ENCODE measurements at regions not wholly inside any gene's neighbourhood (a gene's known extent, or its start where the extent isn't known, plus 50 kb on each side); places are given as distances from the start of the nearest gene placed in this dataset.

GRCh38 chr5:114204923-114205322 is 156.9 kb upstream of the KCNN2 start:
- intact Hi-C loops (cut with micrococcal nuclease), result no loop called here
- no peaks in the 10 kb centered on the region for H3K4me1 ChIP-seq (replicated peaks in 1 of 2; ENCODE audit: control insufficient read depth in 2 of 2, insufficient read depth in 2 of 2, low read length in 2 of 2)
- TF ChIP-seq HNRNPUL1 (IDR thresholded peaks at IDR 0.05; ENCODE audit: low read length) (no peak), KLF13 (tag; IDR thresholded peaks at IDR 0.05; ENCODE audit: borderline replicate concordance, low read depth) (no peak), IRF9 (tag; IDR thresholded peaks at IDR 0.05) (no peak)
- TF ChIP-seq, protein P1, sequence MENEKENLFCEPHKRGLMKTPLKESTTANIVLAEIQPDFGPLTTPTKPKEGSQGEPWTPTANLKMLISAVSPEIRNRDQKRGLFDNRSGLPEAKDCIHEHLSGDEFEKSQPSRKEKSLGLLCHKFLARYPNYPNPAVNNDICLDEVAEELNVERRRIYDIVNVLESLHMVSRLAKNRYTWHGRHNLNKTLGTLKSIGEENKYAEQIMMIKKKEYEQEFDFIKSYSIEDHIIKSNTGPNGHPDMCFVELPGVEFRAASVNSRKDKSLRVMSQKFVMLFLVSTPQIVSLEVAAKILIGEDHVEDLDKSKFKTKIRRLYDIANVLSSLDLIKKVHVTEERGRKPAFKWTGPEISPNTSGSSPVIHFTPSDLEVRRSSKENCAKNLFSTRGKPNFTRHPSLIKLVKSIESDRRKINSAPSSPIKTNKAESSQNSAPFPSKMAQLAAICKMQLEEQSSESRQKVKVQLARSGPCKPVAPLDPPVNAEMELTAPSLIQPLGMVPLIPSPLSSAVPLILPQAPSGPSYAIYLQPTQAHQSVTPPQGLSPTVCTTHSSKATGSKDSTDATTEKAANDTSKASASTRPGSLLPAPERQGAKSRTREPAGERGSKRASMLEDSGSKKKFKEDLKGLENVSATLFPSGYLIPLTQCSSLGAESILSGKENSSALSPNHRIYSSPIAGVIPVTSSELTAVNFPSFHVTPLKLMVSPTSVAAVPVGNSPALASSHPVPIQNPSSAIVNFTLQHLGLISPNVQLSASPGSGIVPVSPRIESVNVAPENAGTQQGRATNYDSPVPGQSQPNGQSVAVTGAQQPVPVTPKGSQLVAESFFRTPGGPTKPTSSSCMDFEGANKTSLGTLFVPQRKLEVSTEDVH (IDR thresholded peaks at IDR 0.05; ENCODE audit: low read depth, partially characterized antibody), result no peak
- TF ChIP-seq, protein P2, sequence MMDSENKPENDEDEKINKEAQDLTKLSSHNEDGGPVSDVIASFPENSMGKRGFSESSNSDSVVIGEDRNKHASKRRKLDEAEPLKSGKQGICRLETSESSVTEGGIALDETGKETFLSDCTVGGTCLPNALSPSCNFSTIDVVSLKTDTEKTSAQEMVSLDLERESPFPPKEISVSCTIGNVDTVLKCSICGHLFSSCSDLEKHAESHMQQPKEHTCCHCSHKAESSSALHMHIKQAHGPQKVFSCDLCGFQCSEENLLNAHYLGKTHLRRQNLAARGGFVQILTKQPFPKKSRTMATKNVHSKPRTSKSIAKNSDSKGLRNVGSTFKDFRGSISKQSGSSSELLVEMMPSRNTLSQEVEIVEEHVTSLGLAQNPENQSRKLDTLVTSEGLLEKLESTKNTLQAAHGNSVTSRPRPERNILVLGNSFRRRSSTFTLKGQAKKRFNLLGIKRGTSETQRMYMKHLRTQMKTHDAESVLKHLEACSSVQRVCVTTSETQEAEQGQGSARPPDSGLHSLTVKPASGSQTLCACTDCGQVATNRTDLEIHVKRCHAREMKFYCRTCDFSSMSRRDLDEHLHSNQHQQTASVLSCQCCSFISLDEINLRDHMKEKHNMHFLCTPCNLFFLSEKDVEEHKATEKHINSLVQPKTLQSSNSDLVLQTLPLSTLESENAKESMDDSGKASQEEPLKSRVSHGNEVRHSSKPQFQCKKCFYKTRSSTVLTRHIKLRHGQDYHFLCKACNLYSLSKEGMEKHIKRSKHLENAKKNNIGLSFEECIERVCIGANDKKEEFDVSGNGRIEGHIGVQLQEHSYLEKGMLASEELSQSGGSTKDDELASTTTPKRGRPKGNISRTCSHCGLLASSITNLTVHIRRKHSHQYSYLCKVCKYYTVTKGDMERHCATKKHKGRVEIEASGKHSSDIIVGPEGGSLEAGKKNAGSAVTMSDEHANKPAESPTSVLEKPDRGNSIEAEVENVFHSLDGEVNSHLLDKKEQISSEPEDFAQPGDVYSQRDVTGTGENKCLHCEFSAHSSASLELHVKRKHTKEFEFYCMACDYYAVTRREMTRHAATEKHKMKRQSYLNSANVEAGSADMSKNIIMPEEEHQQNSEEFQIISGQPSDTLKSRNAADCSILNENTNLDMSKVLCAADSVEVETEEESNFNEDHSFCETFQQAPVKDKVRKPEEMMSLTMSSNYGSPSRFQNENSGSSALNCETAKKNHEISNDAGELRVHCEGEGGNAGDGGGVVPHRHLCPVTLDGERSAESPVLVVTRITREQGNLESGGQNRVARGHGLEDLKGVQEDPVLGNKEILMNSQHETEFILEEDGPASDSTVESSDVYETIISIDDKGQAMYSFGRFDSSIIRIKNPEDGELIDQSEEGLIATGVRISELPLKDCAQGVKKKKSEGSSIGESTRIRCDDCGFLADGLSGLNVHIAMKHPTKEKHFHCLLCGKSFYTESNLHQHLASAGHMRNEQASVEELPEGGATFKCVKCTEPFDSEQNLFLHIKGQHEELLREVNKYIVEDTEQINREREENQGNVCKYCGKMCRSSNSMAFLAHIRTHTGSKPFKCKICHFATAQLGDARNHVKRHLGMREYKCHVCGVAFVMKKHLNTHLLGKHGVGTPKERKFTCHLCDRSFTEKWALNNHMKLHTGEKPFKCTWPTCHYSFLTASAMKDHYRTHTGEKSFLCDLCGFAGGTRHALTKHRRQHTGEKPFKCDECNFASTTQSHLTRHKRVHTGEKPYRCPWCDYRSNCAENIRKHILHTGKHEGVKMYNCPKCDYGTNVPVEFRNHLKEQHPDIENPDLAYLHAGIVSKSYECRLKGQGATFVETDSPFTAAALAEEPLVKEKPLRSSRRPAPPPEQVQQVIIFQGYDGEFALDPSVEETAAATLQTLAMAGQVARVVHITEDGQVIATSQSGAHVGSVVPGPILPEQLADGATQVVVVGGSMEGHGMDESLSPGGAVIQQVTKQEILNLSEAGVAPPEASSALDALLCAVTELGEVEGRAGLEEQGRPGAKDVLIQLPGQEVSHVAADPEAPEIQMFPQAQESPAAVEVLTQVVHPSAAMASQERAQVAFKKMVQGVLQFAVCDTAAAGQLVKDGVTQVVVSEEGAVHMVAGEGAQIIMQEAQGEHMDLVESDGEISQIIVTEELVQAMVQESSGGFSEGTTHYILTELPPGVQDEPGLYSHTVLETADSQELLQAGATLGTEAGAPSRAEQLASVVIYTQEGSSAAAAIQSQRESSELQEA (IDR thresholded peaks at IDR 0.05; ENCODE audit: low read depth), result no peak
- no peaks in the 10 kb centered on the region for H4K20me1 ChIP-seq (replicated peaks; ENCODE audit: control insufficient read depth, insufficient read depth, low read length)
- FAIRE-seq (no peak), DNase-seq (ENCODE audit: extremely low read depth in 1 of 4, low spot score in 3 of 4) (no peak), ATAC-seq (no peak)
- CTCF ChIA-PET (ENCODE audit: low intra/inter-chr PET ratio), result no interaction called here
- no peaks in the 10 kb centered on the region for H3K36me3 ChIP-seq (ENCODE audit: control insufficient read depth, insufficient read depth, low read length)
- H2AFZ ChIP-seq (ENCODE audit: low read depth, low read length), result no peak overlapping the region
- POLR2A ChIA-PET, result no interaction called here
- no peaks in the 10 kb centered on the region for H3K9me1 ChIP-seq (ENCODE audit: control insufficient read depth, insufficient read depth, low read length)
- no peak overlapping the region for H3K27ac ChIP-seq (ENCODE audit: extremely low read depth, low read depth, low read length)
- no peak overlapping the region for H3K4me2 ChIP-seq (ENCODE audit: insufficient read depth, low read length)
- no TSS peak for BruUV-seq (replicated peaks)
- H3K79me2 ChIP-seq (ENCODE audit: control insufficient read depth, insufficient read depth, low read length), result no peaks in the 10 kb centered on the region
- no peaks in the 10 kb centered on the region for H3K27me3 ChIP-seq (ENCODE audit: control insufficient read depth in 2 of 2, insufficient read depth in 2 of 2, low read length in 2 of 2)
- no peak overlapping the region for H3K9ac ChIP-seq (ENCODE audit: insufficient read depth in 1 of 2, low read depth in 2 of 2, low read length in 2 of 2)
- in situ Hi-C loops (cut with MboI), result no loop called here
- H3K9me3 ChIP-seq (replicated peaks; ENCODE audit: control insufficient read depth, insufficient read depth, low read depth, low read length), result peaks cover 3% of the 10 kb centered on the region
- WGBS (ENCODE audit: insufficient coverage, low coverage, missing lambda C conversion rate), result 0% methylated on average over 2 of the region's 2 CpGs
- H3K4me3 ChIP-seq, result no peak overlapping the region
